H9 (cell line): ENCODE measurements at regions not wholly inside any gene's neighbourhood (a gene's known extent, or its start where the extent isn't known, plus 50 kb on each side); places are given as distances from the start of the nearest gene placed in this dataset.

Source experiments
- DNase-seq: peaks from one replicate; pipeline ENCODE4 v3.0.0-alpha.2; 2017
- H2AFZ ChIP-seq: one replicate; pipeline ENCODE4 v1.6.1; 2013; ENCODE audit warnings: mild to moderate bottlenecking, low read length, control low read depth, moderate library complexity
- H2AK5ac ChIP-seq: 2 replicates; pipeline ENCODE4 v1.6.1; 2013; ENCODE audit warnings: low read length, control low read depth, mixed read lengths; ENCODE audit not compliant: insufficient read length
- H2BK120ac ChIP-seq: one replicate; pipeline ENCODE4 v1.6.1; 2013; ENCODE audit warnings: low read depth, mild to moderate bottlenecking, low read length, control low read depth, inconsistent platforms; ENCODE audit not compliant: poor library complexity, severe bottlenecking
- H2BK12ac ChIP-seq: 2 replicates; pipeline ENCODE4 v1.6.1; 2013; ENCODE audit warnings: low read length, control low read depth, mixed read lengths, low read depth; ENCODE audit not compliant: insufficient read length
- H2BK15ac ChIP-seq: 2 replicates; pipeline ENCODE4 v1.6.1; 2013; ENCODE audit warnings: low read depth, low read length, control low read depth
- H2BK20ac ChIP-seq: one replicate; pipeline ENCODE4 v1.6.1; 2013; ENCODE audit warnings: low read depth, mild to moderate bottlenecking, low read length, control low read depth, inconsistent platforms; ENCODE audit not compliant: poor library complexity, severe bottlenecking
- H2BK5ac ChIP-seq: 2 replicates; pipeline ENCODE4 v1.6.1; 2013; ENCODE audit warnings: low read length, control low read depth, mixed read lengths; ENCODE audit not compliant: insufficient read length
- H3K14ac ChIP-seq: 2 replicates; pipeline ENCODE4 v1.6.1; 2013; ENCODE audit warnings: low read length, control low read depth; ENCODE audit not compliant: insufficient read depth
- H3K18ac ChIP-seq: 2 replicates; pipeline ENCODE4 v1.6.1; 2013; ENCODE audit warnings: low read depth, mild to moderate bottlenecking, mixed read lengths, low read length, control low read depth; ENCODE audit not compliant: insufficient read length
- H3K23ac ChIP-seq: 2 replicates; pipeline ENCODE4 v1.6.1; 2013; ENCODE audit warnings: low read length, control low read depth, mixed read lengths, low read depth; ENCODE audit not compliant: insufficient read length
- H3K23me2 ChIP-seq: 2 replicates; pipeline ENCODE4 v1.6.1; 2013; ENCODE audit warnings: low read depth, mild to moderate bottlenecking, mixed read lengths, low read length, control low read depth; ENCODE audit not compliant: insufficient read length, poor library complexity, severe bottlenecking
- H3K27ac ChIP-seq: 2 replicates; pipeline ENCODE4 v1.5.1; 2013; ENCODE audit warnings: low read length, control low read depth, mixed read lengths, low read depth; ENCODE audit not compliant: insufficient read length
- H3K27me3 ChIP-seq: 2 replicates; pipeline ENCODE4 v1.6.1; 2013; ENCODE audit warnings: low read length, control low read depth, inconsistent platforms; ENCODE audit not compliant: insufficient read depth
- H3K4ac ChIP-seq: 2 replicates; pipeline ENCODE4 v1.6.1; 2013; ENCODE audit warnings: low read depth, mild to moderate bottlenecking, control low read depth, inconsistent platforms, low read length, moderate library complexity
- H3K4me1 ChIP-seq: 2 replicates; pipeline ENCODE4 v1.6.1; 2013; ENCODE audit warnings: low read length, control low read depth, inconsistent platforms; ENCODE audit not compliant: insufficient read depth
- H3K4me2 ChIP-seq: 2 replicates; pipeline ENCODE4 v1.6.1; 2013; ENCODE audit warnings: low read length, control low read depth, mixed read lengths; ENCODE audit not compliant: insufficient read length, insufficient read depth
- H3K56ac ChIP-seq: 2 replicates; pipeline ENCODE4 v1.6.1; 2013; ENCODE audit warnings: low read depth, mild to moderate bottlenecking, mixed read lengths, low read length, control low read depth; ENCODE audit not compliant: insufficient read length
- H3K79me1 ChIP-seq: 2 replicates; pipeline ENCODE4 v1.6.1; 2013; ENCODE audit warnings: low read depth, mild to moderate bottlenecking, moderate library complexity, low read length, control low read depth, inconsistent platforms; ENCODE audit not compliant: insufficient read depth, poor library complexity, severe bottlenecking
- H3K79me2 ChIP-seq: 2 replicates; pipeline ENCODE4 v1.6.1; 2013; ENCODE audit warnings: low read length, control low read depth, inconsistent platforms; ENCODE audit not compliant: insufficient read depth
- H3K9ac ChIP-seq: 2 replicates; pipeline ENCODE4 v1.6.1; 2013; ENCODE audit warnings: low read length, control low read depth, mixed read lengths; ENCODE audit not compliant: insufficient read length; ENCODE audit errors: extremely low read depth
- H3K9me3 ChIP-seq: one replicate; pipeline ENCODE4 v1.6.1; 2013; ENCODE audit warnings: low read depth, low read length, inconsistent platforms; ENCODE audit not compliant: control insufficient read depth
- H3T11ph ChIP-seq: one replicate; pipeline ENCODE4 v1.6.1; 2013; ENCODE audit warnings: mild to moderate bottlenecking, low read length, control low read depth, inconsistent platforms
- H4K20me1 ChIP-seq: one replicate; pipeline ENCODE4 v1.6.1; 2013; ENCODE audit not compliant: control insufficient read depth, insufficient read length, insufficient read depth
- H4K5ac ChIP-seq: 2 replicates; pipeline ENCODE4 v1.6.1; 2013; ENCODE audit warnings: low read depth, mild to moderate bottlenecking, mixed read lengths, low read length, control low read depth; ENCODE audit not compliant: insufficient read length
- H4K8ac ChIP-seq: replicated peaks from 2 replicates; pipeline ENCODE4 v1.6.1; 2013; ENCODE audit warnings: low read length, control low read depth, mixed read lengths, low read depth; ENCODE audit not compliant: insufficient read length
- H4K91ac ChIP-seq: 2 replicates; pipeline ENCODE4 v1.6.1; 2013; ENCODE audit warnings: low read depth, mild to moderate bottlenecking, moderate library complexity, mixed read lengths, low read length, control low read depth; ENCODE audit not compliant: insufficient read length
- H3K27ac Mint-ChIP-seq, 3 experiments: 2 replicates in 2 of 3; 3 replicates in 1 of 3; pipeline ENCODE4 v1.8.0; 2020 to 2021; ENCODE audit warnings: mixed read lengths in 3 of 3, mild to moderate bottlenecking in 1 of 3, moderate library complexity in 1 of 3
- H3K27me3 Mint-ChIP-seq: 2 replicates; pipeline ENCODE4 v1.8.0; 2021; ENCODE audit warnings: low read depth, mild to moderate bottlenecking, moderate library complexity, mixed read lengths
- H3K36me3 Mint-ChIP-seq, 3 experiments: 2 replicates in 2 of 3; 3 replicates in 1 of 3; pipeline ENCODE4 v1.8.0; 2020 to 2021; ENCODE audit warnings: low read depth in 3 of 3, mixed read lengths in 3 of 3; ENCODE audit not compliant: insufficient read depth in 1 of 3
- H3K4me1 Mint-ChIP-seq, 2 experiments: 2 replicates each; pipeline ENCODE4 v1.8.0; 2020; ENCODE audit warnings: mixed read lengths in 2 of 2
- H3K4me3 Mint-ChIP-seq, 2 experiments: 2 replicates in 1 of 2; 3 replicates in 1 of 2; pipeline ENCODE4 v1.8.0; 2020 to 2021; ENCODE audit warnings: mild to moderate bottlenecking in 2 of 2, mixed read lengths in 2 of 2, moderate library complexity in 1 of 2
- H3K9me3 Mint-ChIP-seq, 2 experiments: 2 replicates in 1 of 2; 3 replicates in 1 of 2; pipeline ENCODE4 v1.8.0; 2020; ENCODE audit warnings: mild to moderate bottlenecking in 2 of 2, mixed read lengths in 2 of 2, moderate library complexity in 1 of 2
- CTCF ChIP-seq: fragments of 200-600 bp; sonication (generic); conservative IDR thresholded peaks from 3 replicates; pipeline ENCODE4 v1.8.0; 2021; ENCODE audit warnings: antibody characterized with exemption, mild to moderate bottlenecking
- WGBS: extraction: QIAGEN DNeasy Blood & Tissue Kit; methylation state at CpG from one replicate; pipeline ENCODE4 v1.1.7; 2013; ENCODE audit warnings: missing lambda C conversion rate, low lambda C conversion rate, mixed read lengths; ENCODE audit not compliant: insufficient read length; ENCODE audit errors: extremely low coverage; 5-methylcytosine and 5-hydroxymethylcytosine counted together

DNA sequence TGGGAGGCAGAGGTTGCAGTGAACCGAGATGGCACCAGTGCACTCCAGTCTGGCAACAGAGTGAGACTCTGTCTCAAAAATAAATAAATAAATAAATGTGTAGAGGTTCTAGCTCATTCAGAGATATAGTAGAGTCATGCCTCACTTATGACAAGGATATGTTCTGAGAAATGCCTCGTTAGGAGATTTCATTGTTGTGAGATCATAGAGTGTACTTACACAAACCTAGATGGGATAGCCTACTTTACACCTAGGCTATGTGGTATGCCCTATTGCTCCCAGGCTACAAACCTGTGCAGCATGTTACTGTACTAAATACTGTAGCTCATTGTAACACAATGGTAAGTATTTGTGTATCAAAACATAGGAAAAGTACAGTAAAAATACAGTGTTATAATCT lies 155.3 kb upstream of the JUN start:
- TF ChIP-seq CTCF: no peak
- no peaks in the 10 kb centered on the region for H3K79me2 ChIP-seq
- no peak overlapping the region for H3K27ac Mint-ChIP-seq

More for the DNA sequence above, 155.3 kb upstream of the JUN start:
- Histone ChIP-seq H3K18ac (no peak overlapping the region), H2BK5ac (no peak overlapping the region), H4K5ac (no peak overlapping the region), H3K4me2 (no peak overlapping the region), H3K79me1 (no peaks in the 10 kb centered on the region), H3K9me3 (no peaks in the 10 kb centered on the region), H3K4me1 (no peaks in the 10 kb centered on the region; the same call in 1 of the 2 replicates), H3K4ac (no peak overlapping the region), H2AFZ (no peak overlapping the region), H3K9ac (no peak overlapping the region), H4K20me1 (no peaks in the 10 kb centered on the region), H3K14ac (no peak overlapping the region), H4K8ac (no peak overlapping the region), H2BK20ac (no peak overlapping the region), H3K23me2 (no peaks in the 10 kb centered on the region), H3K56ac (no peak overlapping the region), H3K27ac (no peak overlapping the region), H3K27me3 (no peaks in the 10 kb centered on the region), H2BK120ac (no peak overlapping the region), H3T11ph (no peak overlapping the region), H2BK15ac (no peak overlapping the region), H2BK12ac (no peak overlapping the region), H4K91ac (no peak overlapping the region), H2AK5ac (no peak overlapping the region), H3K23ac (no peak overlapping the region)
- H3K27me3 Mint-ChIP-seq: no peaks in the 10 kb centered on the region; the same call in 1 of the 2 replicates
- H3K9me3 Mint-ChIP-seq: no peaks in the 10 kb centered on the region
- no peak overlapping the region for H3K4me3 Mint-ChIP-seq
- H3K36me3 Mint-ChIP-seq: no peaks in the 10 kb centered on the region
- no peaks in the 10 kb centered on the region for H3K4me1 Mint-ChIP-seq
- DNase-seq: no peak
- WGBS: no CpG with 5 or more reads among the region's 2 CpGs
